Adrenal gland (tissue), 5 donors: ENCODE measurements at regions not wholly inside any gene's neighbourhood (a gene's known extent, or its start where the extent isn't known, plus 50 kb on each side); places are given as distances from the start of the nearest gene placed in this dataset.

ENCODE experiments used
- POLR2A ChIP-seq, 2 donors: fragments of 450-650 bp; IDR thresholded peaks; one replicate each; pipeline ENCODE4 v1.6.1; 2017; ENCODE audit warnings: antibody characterized with exemption in 2 of 2, mild to moderate bottlenecking in 2 of 2, moderate library complexity in 1 of 2
- TF ChIP-seq, protein P1 (sequence below), 6 experiments: fragments of 450-650 bp in 4 of 6; fragments of 200-600 bp in 2 of 6; sonication (generic) in 1 of 6; IDR thresholded peaks; 1 replicate in 5 of 6; 2 replicates in 1 of 6; pipeline versions ENCODE4 v1.5.1 to v1.8.0; 2016 to 2021; ENCODE audit warnings: antibody characterized with exemption in 6 of 6, mild to moderate bottlenecking in 2 of 6, moderate library complexity in 1 of 6
- donor health status: DM: no; HTN: no; CAD: no.

DNA sequence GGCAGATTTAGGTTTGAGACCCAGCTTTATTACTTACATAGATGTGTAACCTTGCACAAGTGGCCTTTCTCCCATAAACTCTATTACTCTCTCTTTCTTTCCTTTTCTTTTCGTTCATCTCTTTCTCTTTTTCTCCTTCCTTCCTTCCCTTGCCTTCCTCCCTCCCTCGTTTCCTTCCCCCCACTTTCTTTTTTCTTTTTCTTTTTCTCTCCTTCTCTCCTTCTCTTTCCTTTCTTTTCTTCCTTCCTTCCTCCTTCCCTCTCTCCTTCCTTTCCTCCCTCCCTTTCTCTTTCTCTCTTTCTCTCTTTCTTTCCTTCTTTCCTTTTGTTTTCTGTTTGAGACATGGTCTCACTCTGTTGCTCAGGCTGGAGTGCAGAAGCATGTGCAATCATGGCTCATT is 526.4 kb upstream of the CXorf51A start:
- TF ChIP-seq, protein P1, sequence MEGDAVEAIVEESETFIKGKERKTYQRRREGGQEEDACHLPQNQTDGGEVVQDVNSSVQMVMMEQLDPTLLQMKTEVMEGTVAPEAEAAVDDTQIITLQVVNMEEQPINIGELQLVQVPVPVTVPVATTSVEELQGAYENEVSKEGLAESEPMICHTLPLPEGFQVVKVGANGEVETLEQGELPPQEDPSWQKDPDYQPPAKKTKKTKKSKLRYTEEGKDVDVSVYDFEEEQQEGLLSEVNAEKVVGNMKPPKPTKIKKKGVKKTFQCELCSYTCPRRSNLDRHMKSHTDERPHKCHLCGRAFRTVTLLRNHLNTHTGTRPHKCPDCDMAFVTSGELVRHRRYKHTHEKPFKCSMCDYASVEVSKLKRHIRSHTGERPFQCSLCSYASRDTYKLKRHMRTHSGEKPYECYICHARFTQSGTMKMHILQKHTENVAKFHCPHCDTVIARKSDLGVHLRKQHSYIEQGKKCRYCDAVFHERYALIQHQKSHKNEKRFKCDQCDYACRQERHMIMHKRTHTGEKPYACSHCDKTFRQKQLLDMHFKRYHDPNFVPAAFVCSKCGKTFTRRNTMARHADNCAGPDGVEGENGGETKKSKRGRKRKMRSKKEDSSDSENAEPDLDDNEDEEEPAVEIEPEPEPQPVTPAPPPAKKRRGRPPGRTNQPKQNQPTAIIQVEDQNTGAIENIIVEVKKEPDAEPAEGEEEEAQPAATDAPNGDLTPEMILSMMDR (IDR thresholded peaks at IDR 0.05), result no peak
- no peak for TF ChIP-seq POLR2A (IDR thresholded peaks at IDR 0.05)
